NT2/D1 (cell line): ENCODE measurements at regions not wholly inside any gene's neighbourhood (a gene's known extent, or its start where the extent isn't known, plus 50 kb on each side); places are given as distances from the start of the nearest gene placed in this dataset.

Experiments used
- SUZ12 ChIP-seq: IDR thresholded peaks from 2 replicates; pipeline ENCODE4 v1.6.1; 2011; ENCODE audit not compliant: insufficient read length, insufficient read depth; ENCODE audit errors: extremely low read depth
- YY1 ChIP-seq: IDR thresholded peaks from 2 replicates; pipeline ENCODE4 v1.6.1; 2011; ENCODE audit not compliant: insufficient read length, insufficient read depth

DNA sequence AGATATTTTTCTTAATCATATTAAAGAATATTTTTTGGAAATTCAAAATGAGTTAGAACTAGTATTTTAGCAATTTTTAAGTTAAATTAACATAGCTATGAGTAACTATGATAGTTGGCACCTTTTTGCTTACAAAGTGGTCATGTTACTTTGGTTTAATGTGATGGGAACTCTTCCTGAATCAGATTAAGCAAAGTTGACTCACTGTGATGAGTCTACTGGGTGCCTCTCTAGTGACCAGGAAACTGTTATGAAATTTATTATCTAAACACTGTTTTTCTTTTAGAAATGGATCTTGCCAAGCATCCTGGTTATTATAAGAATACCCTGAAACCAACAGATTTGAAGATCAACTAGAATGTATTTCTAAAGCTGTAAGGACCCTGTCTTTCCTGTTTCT is 985.8 kb downstream of the TRAM1L1 start:
- TF ChIP-seq YY1 (no peak), SUZ12 (no peak)
